Endodermal cell (in vitro differentiated cells): ENCODE measurements at regions not wholly inside any gene's neighbourhood (a gene's known extent, or its start where the extent isn't known, plus 50 kb on each side); places are given as distances from the start of the nearest gene placed in this dataset.

Experiments used
- DNase-seq: peaks from one replicate; pipeline ENCODE4 v3.0.0-alpha.2; 2017
- H3K27ac ChIP-seq: 2 replicates; pipeline ENCODE4 v1.5.1; 2013; ENCODE audit warnings: mild to moderate bottlenecking, low read depth, low read length, moderate library complexity
- H3K27me3 ChIP-seq: 2 replicates; pipeline ENCODE4 v1.6.1; 2013; ENCODE audit warnings: mild to moderate bottlenecking, low read length, moderate library complexity; ENCODE audit not compliant: insufficient read depth, control insufficient read depth, poor library complexity, severe bottlenecking
- H3K36me3 ChIP-seq: 2 replicates; pipeline ENCODE4 v1.7.0; 2013; ENCODE audit warnings: mild to moderate bottlenecking, low read length, moderate library complexity; ENCODE audit not compliant: control insufficient read depth, insufficient read depth
- H3K4me1 ChIP-seq: one replicate; pipeline ENCODE4 v1.7.0; 2013; ENCODE audit warnings: low read length; ENCODE audit not compliant: control insufficient read depth, insufficient read depth
- H3K4me3 ChIP-seq: 2 replicates; pipeline ENCODE4 v1.5.1; 2013; ENCODE audit warnings: mild to moderate bottlenecking, low read length, moderate library complexity
- H3K9ac ChIP-seq: 2 replicates; pipeline ENCODE4 v1.6.1; 2013; ENCODE audit warnings: mild to moderate bottlenecking, low read length, moderate library complexity; ENCODE audit not compliant: poor library complexity, severe bottlenecking; ENCODE audit errors: extremely low read depth
- H3K9me3 ChIP-seq: 2 replicates; pipeline ENCODE4 v1.6.1; 2013; ENCODE audit warnings: mild to moderate bottlenecking, low read length, moderate library complexity; ENCODE audit not compliant: control insufficient read depth
- H3K27ac Mint-ChIP-seq: 2 replicates; pipeline ENCODE4 v1.8.0; 2020; ENCODE audit warnings: mixed read lengths
- H3K27me3 Mint-ChIP-seq: 2 replicates; pipeline ENCODE4 v1.8.0; 2021; ENCODE audit warnings: mild to moderate bottlenecking, mixed read lengths; ENCODE audit not compliant: insufficient read depth
- H3K36me3 Mint-ChIP-seq: 2 replicates; pipeline ENCODE4 v1.8.0; 2020; ENCODE audit warnings: low read depth, mixed read lengths
- H3K4me1 Mint-ChIP-seq: 2 replicates; pipeline ENCODE4 v1.8.0; 2020; ENCODE audit warnings: mixed read lengths
- H3K4me3 Mint-ChIP-seq: 2 replicates; pipeline ENCODE4 v1.8.0; 2020; ENCODE audit warnings: mild to moderate bottlenecking, moderate library complexity, mixed read lengths
- H3K9me3 Mint-ChIP-seq: 2 replicates; pipeline ENCODE4 v1.8.0; 2020; ENCODE audit warnings: mild to moderate bottlenecking, mixed read lengths
- CTCF ChIP-seq: fragments of 200-600 bp; sonication (generic); conservative IDR thresholded peaks from 2 replicates; pipeline ENCODE4 v1.5.0; 2021; ENCODE audit warnings: antibody characterized with exemption, mild to moderate bottlenecking
- WGBS, 2 experiments: methylation state at CpG; one replicate each; pipeline versions ENCODE4 v1.1.5 to v1.1.7; 2013; ENCODE audit warnings: missing lambda C conversion rate in 2 of 2, mixed read lengths in 1 of 2; ENCODE audit not compliant: insufficient coverage in 1 of 2, insufficient read length in 1 of 2; 5-methylcytosine and 5-hydroxymethylcytosine counted together

- Histone ChIP-seq H3K27ac (peak overlapping the region; percentile 47), H3K27me3 (no peaks in the 10 kb centered on the region), H3K9me3 (no peaks in the 10 kb centered on the region), H3K9ac (no peak overlapping the region), H3K36me3 (no peaks in the 10 kb centered on the region), H3K4me1 (peaks cover 10% of the 10 kb centered on the region), H3K4me3 (no peak overlapping the region)
- Mint-ChIP-seq H3K36me3 (no peaks in the 10 kb centered on the region), H3K27ac (no peak overlapping the region), H3K4me1 (peaks cover 42% of the 10 kb centered on the region), H3K9me3 (no peaks in the 10 kb centered on the region), H3K27me3 (no peaks in the 10 kb centered on the region), H3K4me3 (no peak overlapping the region)
- no peak for TF ChIP-seq CTCF
- no peak for DNase-seq
- 74 to 94% methylated on average over 5 to 9 of the region's 9 CpGs for WGBS, 2 experiments
These were observed 141.9 kb upstream of the PPP2R2D start for GRCh38 chr10:131758939-131759301.

- Histone ChIP-seq H3K36me3 (no peaks in the 10 kb centered on the region), H3K9me3 (no peaks in the 10 kb centered on the region), H3K9ac (no peak overlapping the region), H3K4me1 (peaks cover 10% of the 10 kb centered on the region), H3K27me3 (no peaks in the 10 kb centered on the region), H3K27ac (no peak overlapping the region), H3K4me3 (no peak overlapping the region)
- Mint-ChIP-seq H3K36me3 (no peaks in the 10 kb centered on the region), H3K4me1 (peaks cover 42% of the 10 kb centered on the region), H3K27me3 (no peaks in the 10 kb centered on the region), H3K4me3 (no peak overlapping the region), H3K9me3 (peaks cover 2% of the 10 kb centered on the region), H3K27ac (no peak overlapping the region)
- DNase-seq: no peak
- 93 to 96% methylated on average over 12 to 15 of the region's 15 CpGs for WGBS, 2 experiments
- no peak for TF ChIP-seq CTCF
These were observed 141.5 kb upstream of the PPP2R2D start for GRCh38 chr10:131759347-131759746.

GRCh38 chr10:131760416-131761166 is 140.2 kb upstream of the PPP2R2D start:
- peaks cover 2% of the 10 kb centered on the region for H3K27me3 Mint-ChIP-seq
- H3K9me3 Mint-ChIP-seq: peaks cover 5% of the 10 kb centered on the region
- H3K4me3 Mint-ChIP-seq: no peak overlapping the region
- H3K36me3 ChIP-seq: no peaks in the 10 kb centered on the region
- H3K4me1 ChIP-seq: peaks cover 10% of the 10 kb centered on the region
- H3K36me3 Mint-ChIP-seq: no peaks in the 10 kb centered on the region
- TF ChIP-seq CTCF: no peak
- no peaks in the 10 kb centered on the region for H3K9me3 ChIP-seq
- peak; percentile 76 for DNase-seq
- H3K4me1 Mint-ChIP-seq: peaks cover 42% of the 10 kb centered on the region
- no peaks in the 10 kb centered on the region for H3K27me3 ChIP-seq
- 74 to 88% methylated on average over 6 to 10 of the region's 10 CpGs for WGBS, 2 experiments
- peak overlapping the region; percentile 12 for H3K9ac ChIP-seq
- H3K27ac ChIP-seq: no peak overlapping the region
- peak overlapping the region; percentile 42 for H3K4me3 ChIP-seq
- peak overlapping the region; percentile 50 for H3K27ac Mint-ChIP-seq
